ENCODE measurements at regions not wholly inside any gene's neighbourhood (a gene's known extent, or its start where the extent isn't known, plus 50 kb on each side); places are given as distances from the start of the nearest gene placed in this dataset.

DNA sequence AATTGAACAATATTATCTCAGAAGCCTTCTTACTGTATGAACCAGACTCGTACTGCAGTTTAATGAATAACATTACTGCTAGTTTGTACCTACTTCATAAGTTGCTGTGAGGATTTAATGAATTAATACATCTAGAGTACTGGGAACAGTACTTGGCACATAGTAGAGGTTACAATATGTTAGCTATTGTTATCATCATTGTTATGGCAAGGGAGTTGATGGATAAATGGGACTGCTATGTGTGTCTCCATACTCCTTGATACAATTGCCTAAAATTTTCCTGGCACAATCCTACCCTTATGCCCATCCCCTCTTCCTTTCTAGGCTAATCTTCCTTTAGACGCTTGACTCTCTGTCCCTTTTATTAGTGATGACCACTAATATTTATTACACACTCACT is 473.6 kb downstream of the MCTP2 start:
- TF ChIP-seq, protein P1, sequence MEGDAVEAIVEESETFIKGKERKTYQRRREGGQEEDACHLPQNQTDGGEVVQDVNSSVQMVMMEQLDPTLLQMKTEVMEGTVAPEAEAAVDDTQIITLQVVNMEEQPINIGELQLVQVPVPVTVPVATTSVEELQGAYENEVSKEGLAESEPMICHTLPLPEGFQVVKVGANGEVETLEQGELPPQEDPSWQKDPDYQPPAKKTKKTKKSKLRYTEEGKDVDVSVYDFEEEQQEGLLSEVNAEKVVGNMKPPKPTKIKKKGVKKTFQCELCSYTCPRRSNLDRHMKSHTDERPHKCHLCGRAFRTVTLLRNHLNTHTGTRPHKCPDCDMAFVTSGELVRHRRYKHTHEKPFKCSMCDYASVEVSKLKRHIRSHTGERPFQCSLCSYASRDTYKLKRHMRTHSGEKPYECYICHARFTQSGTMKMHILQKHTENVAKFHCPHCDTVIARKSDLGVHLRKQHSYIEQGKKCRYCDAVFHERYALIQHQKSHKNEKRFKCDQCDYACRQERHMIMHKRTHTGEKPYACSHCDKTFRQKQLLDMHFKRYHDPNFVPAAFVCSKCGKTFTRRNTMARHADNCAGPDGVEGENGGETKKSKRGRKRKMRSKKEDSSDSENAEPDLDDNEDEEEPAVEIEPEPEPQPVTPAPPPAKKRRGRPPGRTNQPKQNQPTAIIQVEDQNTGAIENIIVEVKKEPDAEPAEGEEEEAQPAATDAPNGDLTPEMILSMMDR (IDR thresholded peaks at IDR 0.05): no peak

DNA sequence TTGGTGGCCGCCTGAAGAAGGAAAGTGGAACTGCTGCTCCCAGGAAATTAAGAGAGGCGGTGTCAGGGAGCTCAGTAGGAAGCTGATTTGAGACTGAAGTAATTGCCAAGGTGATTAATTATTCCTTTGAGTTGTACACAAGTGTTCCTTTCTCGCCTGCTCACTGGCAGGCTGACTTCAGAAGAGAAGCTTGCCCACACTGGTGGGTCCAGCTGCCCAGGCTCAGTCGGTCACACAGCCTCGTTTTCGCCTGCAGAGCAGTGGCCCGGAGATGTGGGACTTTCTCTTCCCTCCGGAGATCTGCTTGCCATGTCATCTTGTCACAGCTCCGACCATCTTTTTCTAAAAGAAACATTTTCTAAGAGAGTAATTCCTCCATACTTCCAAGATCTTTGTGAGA is 478.0 kb downstream of the MCTP2 start:
- TF ChIP-seq, protein P1 (IDR thresholded peaks at IDR 0.05): no peak

DNA sequence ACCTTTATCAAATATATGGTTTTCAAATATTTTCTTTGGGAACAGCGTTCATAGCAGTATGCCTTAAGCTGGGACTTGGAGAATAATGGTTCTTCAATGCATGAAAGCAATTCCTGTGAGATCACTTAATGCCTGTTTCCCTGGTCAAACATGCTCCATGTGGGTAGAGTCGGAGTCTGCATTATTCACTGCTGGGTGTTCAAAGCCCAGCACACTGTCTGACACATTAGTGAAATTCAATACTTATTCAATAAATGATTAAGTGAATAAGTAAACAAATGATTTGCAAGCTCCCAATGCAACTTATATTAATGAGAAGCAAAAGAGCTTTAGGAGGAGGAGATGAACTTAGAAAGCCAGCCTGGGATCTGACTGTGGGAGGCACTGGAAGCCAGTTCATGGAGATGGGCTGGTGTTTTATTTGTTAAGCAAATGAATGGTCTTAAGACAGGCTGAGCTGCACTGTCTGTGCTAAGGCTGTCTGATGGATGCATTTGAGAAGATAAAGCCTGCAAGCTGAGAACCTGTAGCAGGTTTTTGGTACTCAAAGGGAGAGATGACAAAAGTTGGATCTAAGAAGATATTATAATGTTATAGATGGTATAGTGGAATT is 490.8 kb downstream of the MCTP2 start:
- TF ChIP-seq, protein P1 (IDR thresholded peaks at IDR 0.05): no peak

DNA sequence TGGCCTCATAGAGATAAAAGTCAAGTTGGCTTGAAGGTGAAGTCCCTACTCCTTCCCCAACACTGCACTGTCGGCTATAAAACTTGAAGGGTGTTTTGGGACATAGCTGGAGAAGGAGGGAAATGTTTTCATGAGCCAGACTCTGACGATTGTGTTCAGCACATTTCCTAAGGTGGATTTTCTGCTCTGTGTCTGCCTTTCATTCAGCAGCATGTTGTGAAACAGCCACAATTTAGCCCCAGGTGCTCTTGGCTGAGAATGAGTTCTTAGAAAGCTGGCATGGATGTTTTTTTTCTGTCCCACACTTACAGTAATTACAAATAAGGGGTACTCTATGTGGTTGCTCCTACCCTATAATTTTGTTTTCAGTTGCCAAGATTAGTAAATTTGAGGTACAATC is 492.4 kb downstream of the MCTP2 start:
- TF ChIP-seq, protein P1 (IDR thresholded peaks at IDR 0.05): no peak

DNA sequence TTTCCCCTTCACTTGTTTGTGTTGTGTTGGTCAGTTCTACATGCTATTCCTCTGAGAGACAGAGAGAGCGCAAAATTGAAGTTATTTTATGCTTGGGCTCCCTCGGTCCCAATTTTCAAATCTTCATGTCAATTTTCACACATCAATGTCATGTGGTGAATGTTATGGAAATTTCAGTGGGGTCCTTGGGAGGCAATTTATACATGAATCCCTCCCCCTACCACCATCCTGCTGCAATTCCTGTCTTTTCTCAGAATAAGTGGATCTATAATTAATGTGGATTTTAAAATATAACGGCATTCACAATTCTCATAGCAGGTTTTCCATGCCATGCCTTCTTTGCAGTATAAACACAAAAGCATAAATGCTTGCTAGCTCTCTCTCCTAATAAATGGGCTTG is 499.9 kb downstream of the MCTP2 start:
- TF ChIP-seq, protein P1 (IDR thresholded peaks at IDR 0.05): no peak

DNA sequence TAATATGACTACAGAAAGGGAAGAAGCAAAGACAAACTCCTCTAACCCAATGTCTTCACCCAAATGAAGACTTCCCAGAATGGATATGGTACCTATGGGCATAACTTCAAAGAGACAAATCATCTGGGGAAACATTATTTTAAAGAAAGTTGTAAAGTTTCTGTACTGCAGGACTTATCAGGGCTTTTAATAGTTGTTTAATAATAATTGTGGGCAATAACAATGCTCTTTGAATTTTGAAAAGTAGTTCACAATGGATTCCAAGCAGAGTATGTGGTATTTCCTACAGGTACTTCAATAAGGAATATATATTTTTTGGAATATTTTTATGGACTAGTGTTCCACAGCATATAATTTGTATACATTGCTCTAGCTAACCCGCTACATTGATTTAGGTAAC is 503.1 kb downstream of the MCTP2 start:
- TF ChIP-seq, protein P1 (IDR thresholded peaks at IDR 0.05): no peak

DNA sequence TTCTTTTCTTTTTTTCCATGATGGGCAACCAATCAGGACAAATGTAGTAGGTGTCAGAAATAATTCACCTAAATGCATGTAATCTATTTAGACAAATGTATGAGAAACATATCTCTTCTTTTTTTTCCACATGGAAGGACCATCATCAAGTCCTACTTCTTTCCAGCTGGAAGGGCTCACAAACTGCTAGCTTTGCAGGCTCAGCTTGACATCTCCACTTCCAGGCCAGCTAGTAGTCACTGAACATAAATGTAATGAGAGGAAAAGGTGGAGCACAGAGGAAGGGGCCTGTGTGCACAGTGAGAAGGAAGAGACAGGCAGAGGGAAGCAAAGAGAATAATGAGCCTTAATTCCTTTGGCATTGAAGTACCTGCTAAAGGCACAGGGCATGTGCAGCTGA is 504.9 kb downstream of the MCTP2 start:
- TF ChIP-seq, protein P1 (IDR thresholded peaks at IDR 0.05): no peak

DNA sequence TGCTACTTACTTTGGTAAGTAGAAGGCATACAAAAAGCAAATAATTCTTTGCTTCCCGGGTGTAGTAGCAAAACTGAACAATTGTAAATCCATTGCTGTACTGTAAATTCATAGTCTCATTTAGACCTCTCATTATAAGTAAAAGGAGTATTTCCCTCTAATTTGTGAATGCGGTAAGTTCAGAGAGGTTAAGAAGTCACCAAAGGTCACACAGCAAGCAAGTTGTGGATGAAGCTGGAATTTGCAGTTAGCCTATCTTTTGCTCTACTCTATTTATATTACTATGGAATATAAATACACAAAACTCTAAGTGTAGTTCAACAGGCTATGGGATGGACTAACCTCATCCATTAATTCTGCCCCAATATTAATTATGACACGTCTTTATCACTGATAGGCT is 508.3 kb downstream of the MCTP2 start:
- TF ChIP-seq, protein P1 (IDR thresholded peaks at IDR 0.05): no peak
